NCI-H2196 treated with DMSO at 0.1 percent for 48 hours (cell line): ENCODE measurements at regions not wholly inside any gene's neighbourhood (a gene's known extent, or its start where the extent isn't known, plus 50 kb on each side); places are given as distances from the start of the nearest gene placed in this dataset.

Experiments
- DNase-seq: peaks from one replicate; lab custom pipeline; 2025; ENCODE audit not compliant: unreplicated experiment; lab: John Stamatoyannopoulos, UW

DNA sequence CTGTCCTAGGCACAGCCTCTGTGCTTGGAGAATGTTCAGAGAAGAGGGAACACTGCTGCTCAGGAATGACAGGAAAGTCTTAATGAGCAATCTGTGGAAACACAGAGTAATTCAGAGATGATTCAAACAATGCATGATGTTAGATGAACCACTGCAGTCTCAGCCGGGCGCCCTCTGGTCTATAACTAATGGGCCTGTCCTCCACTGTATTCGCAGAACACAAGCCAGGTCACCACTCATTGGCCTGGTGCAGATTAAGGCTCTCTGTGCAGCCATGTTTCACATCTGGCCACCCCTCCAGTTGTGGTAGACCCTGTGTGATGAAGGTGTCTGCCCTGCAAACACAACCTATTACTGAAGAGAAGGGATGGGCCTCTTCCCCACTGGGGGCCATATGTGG is 281.7 kb upstream of the ROPN1 start:
- DNase-seq, result no peak

DNA sequence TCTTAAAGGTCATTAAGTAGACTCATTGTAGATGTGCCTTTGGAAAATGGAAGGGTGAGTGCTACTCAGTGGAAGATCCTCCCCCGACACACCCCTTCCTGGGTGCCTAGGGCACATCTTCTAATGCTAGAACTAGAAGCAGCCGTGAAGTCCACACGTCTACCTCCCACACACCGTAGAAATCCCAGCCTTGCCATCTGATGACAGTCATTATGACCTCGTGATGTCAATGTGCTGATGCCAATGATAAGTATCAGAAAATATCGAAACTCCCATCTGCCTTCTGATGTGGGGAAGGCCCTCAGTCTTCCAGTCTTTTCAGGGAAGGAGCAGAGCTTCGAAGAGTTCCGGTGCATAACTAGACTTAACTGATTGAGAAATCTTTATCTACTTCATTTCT is 282.1 kb upstream of the ROPN1 start:
- DNase-seq, result no peak

- DNase-seq, result no peak
Measured at GRCh38 chr3:124275412-124275811, 283.5 kb upstream of the ROPN1 start.

GRCh38 chr3:124276133-124276532 is 284.2 kb upstream of the ROPN1 start:
- no peak for DNase-seq

- DNase-seq, result no peak
Measured at GRCh38 chr3:124276539-124277143, 284.7 kb upstream of the ROPN1 start.

DNA sequence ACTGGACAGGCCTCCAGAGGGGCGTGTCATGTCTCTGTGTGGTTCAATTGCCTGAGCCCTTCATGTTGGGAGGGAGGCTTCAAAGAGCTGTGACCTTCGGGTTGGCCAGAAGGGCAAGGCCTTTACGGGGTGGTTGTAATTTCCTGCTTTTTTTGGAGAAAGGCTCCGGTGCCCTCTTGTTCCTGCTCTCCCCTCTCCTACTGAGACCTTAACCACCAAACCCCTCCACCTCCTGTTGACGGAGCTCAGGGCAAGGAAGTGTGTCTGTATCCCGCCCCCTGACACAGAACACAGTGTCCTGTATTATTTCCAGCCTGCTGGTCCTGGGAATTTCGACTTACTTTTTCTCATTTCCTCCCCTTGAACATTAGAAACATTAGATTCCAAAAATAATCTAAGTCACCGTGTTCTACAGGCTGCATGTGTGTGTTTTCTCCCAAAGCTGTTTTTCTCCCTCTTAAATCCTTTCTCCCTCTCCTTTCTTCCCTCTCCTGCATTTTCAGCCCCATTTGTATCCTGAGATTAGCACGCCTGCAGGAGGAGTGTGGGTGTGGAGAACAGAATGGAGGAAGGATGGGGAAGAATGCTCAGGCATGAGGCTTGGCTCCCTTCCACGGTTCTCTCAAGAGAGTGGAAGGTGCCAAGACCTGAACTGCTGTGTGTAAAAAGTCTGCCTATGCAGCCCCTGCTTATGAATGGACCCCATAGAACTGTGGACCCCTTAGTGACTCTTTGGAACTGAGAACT is 285.4 kb upstream of the ROPN1 start:
- DNase-seq, result no peak

DNA sequence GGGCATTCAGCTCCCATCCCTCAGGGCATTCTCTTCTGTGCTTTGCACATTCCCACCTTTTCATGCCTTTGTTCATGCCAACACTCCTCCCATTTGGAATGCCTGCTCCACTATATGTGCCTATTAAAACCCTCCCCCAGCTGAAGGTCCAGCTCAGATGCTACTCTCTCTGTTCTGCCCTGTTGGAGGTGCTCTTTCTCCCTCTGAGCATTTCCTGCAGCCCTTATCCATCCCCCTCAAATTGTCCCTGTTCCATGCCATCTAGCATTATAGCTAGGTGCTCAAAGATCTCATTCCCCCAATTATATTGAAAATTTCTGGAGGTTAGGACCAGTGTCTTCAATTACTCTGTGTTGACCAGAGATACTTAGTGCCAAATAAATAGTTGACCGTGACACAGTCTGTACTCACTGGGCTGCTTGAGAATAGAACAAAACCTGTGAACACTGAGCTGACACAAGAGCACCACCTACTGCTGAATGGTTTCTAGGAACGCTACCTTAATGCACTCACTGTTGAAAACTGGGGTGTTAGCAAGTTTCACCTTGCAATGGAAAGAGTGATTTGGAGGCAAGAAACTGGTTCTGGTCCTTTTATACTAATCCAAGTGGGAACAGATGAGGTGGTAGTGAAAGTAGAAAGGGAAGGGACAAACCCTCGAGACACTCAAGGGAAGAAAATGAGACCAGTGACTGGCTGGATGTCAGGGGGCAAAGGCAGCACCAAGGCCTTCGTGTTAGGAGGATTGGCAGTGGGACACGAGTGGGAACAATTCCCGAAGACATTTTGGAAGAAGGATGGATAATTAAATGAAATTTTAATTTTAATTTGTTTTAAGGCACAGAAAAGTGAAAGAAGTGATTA is 289.8 kb upstream of the ROPN1 start:
- no peak for DNase-seq

DNA sequence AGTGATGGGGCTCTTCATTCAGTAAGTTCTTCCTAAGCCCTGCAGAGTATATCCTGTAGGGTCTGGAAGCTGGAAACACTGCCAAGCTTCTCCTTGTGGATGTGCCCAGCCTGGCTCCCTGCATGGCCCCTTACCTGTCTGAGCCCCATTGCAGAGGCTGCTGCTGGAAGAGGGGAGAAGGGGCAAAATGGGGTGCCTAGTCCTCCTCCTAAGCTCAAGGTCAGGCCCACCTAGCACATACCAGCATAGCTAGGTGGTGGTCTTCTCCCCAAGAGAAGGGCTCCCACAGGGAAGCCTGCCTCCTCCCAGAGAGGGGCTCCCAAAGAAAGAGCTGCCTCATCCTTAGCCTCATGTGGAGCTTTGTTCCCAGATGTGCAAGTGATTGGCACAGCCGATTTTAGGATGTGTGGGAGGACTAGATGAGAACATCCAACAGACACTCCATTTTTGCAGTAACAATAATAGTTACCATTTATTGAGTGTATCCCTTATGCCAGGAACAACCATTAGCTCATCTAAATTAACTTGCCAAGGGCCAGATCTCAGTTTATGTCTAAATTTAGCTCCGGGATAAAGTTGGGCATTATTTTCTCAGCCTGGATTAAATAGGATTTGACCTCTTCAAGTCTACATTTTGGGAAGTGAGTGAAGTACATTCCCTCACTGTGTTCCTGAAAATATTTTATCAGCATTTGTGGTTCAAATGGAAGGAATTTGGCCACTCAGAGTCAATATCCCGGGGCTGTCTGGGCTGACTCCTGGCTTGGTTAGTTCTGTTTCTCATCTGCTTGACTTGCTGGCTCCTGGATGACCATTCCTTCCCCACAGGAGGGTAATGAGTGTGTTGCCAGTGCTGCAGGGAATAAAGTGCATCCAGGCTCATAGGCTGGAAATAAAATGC is 291.1 kb upstream of the ROPN1 start:
- no peak for DNase-seq

- no peak for DNase-seq
Measured at GRCh38 chr3:124283652-124284023, 291.7 kb upstream of the ROPN1 start.

DNA sequence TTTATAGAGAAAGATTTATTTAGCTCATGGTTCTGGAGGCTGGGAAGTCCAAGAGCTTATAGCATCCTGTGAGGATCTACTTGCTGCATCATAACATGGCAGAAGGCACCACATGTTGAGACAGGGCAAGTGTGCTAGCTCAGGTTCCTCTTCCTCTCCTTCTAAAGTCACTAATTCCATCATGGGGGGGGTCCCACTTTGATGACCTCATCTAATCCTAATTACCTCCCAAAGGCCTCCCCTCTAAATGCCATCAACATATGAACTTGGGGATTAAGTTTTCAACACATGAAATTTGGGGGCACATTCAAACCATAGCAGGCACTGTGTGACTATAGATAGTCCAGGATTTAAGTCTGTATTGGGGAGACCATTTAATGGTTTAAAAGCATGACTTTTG is 297.1 kb upstream of the ROPN1 start:
- no peak for DNase-seq

DNA sequence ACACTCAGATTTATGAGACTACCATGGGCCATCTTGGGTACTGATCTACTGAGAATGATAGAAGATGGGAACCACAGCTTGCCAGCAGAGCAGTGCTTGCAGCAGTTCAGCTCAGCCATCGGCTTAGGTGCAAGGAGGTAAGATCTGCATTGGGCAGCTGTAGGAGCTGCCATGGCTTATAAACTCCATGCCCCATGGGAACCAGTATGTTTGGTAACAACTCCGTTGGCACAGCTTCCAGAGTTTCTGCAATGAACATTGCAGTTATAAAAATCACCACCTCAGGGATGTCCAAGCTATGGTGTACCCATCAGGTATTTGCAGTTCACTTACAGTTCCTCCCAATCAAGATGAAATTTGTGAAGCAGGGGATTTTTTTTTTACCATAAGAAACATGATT is 299.1 kb upstream of the ROPN1 start:
- DNase-seq, result no peak

DNA sequence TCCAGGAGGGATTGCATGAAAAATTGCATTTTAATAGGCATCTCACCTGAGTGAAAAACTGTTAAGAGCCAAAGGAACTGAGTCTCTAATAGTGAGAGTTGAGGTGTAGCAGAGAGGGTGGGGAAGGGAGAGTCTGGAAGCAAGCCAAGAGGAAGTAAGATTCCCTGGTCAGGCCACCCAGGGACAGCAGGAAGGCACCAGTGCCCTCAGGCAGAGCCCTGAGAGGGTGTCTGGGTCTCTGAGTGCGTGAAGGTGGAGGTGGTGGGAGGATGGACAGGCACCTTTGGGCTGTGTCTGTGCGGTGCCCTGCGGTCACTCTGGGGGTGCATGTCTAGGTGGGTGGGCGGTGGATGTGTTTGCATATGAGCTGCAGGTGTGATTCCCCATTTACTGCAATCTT is 300.4 kb upstream of the ROPN1 start:
- no peak for DNase-seq

GRCh38 chr3:124293584-124293983 is 301.7 kb upstream of the ROPN1 start:
- no peak for DNase-seq

DNA sequence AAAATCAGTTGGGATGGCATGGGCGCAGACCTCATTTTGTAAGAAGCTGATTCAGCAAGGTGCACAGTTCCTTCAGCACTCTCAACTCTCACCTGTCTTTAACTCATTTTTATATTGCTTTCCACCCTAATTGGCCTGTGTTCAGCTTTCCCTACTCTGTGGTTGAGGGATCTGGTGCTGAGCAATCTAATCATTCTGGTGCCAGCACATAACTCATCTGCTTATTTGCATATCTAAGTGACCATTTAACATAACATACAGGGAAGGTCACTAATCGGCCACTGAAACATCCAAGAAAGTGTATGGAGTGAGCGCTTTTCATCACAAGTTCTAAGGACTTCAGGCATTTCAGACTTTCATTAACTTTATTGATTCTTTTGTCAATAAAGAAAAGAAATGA is 303.4 kb upstream of the ROPN1 start:
- DNase-seq, result no peak

DNA sequence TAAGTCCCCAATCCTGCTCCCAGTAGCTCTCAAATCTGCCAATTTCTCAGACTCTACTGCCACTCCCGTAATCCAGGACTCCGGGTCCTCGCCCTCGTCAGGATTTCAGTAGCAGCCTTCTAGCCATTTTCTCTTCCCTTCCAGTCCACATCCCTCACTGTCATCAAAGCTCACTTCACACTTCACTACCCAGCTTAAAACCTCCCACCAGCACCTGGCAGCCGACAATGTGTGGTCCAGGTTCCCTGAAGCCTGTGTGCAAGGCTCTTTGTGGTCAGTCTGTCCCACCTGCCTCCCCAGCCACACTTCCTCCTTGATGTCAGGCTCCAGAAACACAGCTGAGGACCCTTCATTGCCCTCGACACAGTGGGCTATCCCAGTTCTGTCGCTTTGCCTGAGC is 304.5 kb upstream of the ROPN1 start:
- no peak for DNase-seq

GRCh38 chr3:124297062-124297980 is 305.4 kb upstream of the ROPN1 start:
- peak; percentile 25 for DNase-seq

DNA sequence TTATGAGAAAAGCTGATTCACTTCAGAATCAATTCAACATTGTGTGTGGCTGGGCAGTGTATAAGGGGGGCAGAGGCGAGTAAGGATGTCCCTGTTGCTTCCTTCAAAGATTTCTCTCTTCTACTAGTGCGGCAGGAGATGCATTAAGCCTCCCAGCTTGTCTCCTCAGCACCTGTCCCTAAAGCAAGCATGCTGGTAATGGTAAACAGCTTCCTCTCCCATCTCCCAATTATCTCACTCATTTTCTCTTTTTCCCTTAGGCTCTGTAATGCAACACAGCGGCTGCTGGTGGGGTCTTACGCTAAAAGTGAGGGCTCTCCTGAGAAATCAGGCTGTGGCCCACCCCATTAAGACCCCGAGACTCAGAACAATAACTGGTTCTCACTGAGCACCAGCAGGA is 306.4 kb upstream of the ROPN1 start:
- DNase-seq, result no peak

GRCh38 chr3:124298951-124299350 is 307.0 kb upstream of the ROPN1 start:
- no peak for DNase-seq

- no peak for DNase-seq
Measured at GRCh38 chr3:124299831-124300230, 307.9 kb upstream of the ROPN1 start.

GRCh38 chr3:124300416-124300815 is 308.5 kb upstream of the ROPN1 start:
- no peak for DNase-seq
